ENCODE measurements at regions not wholly inside any gene's neighbourhood (a gene's known extent, or its start where the extent isn't known, plus 50 kb on each side); places are given as distances from the start of the nearest gene placed in this dataset.
"Not testable (repeated sequence)": the region's sequence is repeated elsewhere in the genome, so short reads cannot be mapped to it uniquely, and the experiment has no call there.

- no peak for TF ChIP-seq POLR2A (IDR thresholded peaks at IDR 0.05)
- TF ChIP-seq POLR2AphosphoS5 (IDR thresholded peaks at IDR 0.05; ENCODE audit: insufficient read depth in 1 of 2, low read depth in 1 of 2), result no peak
- TF ChIP-seq, protein P1, sequence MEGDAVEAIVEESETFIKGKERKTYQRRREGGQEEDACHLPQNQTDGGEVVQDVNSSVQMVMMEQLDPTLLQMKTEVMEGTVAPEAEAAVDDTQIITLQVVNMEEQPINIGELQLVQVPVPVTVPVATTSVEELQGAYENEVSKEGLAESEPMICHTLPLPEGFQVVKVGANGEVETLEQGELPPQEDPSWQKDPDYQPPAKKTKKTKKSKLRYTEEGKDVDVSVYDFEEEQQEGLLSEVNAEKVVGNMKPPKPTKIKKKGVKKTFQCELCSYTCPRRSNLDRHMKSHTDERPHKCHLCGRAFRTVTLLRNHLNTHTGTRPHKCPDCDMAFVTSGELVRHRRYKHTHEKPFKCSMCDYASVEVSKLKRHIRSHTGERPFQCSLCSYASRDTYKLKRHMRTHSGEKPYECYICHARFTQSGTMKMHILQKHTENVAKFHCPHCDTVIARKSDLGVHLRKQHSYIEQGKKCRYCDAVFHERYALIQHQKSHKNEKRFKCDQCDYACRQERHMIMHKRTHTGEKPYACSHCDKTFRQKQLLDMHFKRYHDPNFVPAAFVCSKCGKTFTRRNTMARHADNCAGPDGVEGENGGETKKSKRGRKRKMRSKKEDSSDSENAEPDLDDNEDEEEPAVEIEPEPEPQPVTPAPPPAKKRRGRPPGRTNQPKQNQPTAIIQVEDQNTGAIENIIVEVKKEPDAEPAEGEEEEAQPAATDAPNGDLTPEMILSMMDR (IDR thresholded peaks at IDR 0.05), result no peak
- no peak overlapping the region for H3K4me3 ChIP-seq
- intact Hi-C loops (cut with DNase I), result no loop called here
- H3K9me3 ChIP-seq, result no peaks in the 10 kb centered on the region
- H3K27me3 ChIP-seq, result no peaks in the 10 kb centered on the region
- no peak for DNase-seq (ENCODE audit: extremely low spot score in 2 of 2)
- no peaks in the 10 kb centered on the region for H3K4me1 ChIP-seq
- no peak overlapping the region for H3K27ac ChIP-seq
- H3K36me3 ChIP-seq, result no peaks in the 10 kb centered on the region
These were observed 105.3 kb upstream of the PIK3R1 start for GRCh38 chr5:68110264-68110663.

- H3K4me3 ChIP-seq; DNase-seq (ENCODE audit: extremely low spot score in 2 of 2); H3K36me3 ChIP-seq; H3K9me3 ChIP-seq; intact Hi-C loops (cut with DNase I); H3K4me1 ChIP-seq; H3K27ac ChIP-seq; H3K27me3 ChIP-seq: not testable (repeated sequence)
These were observed 111.3 kb upstream of the PIK3R1 start for GRCh38 chr5:68104217-68104616.

- H3K36me3 ChIP-seq; H3K27me3 ChIP-seq; H3K4me1 ChIP-seq; intact Hi-C loops (cut with DNase I); H3K9me3 ChIP-seq; H3K4me3 ChIP-seq; H3K27ac ChIP-seq; DNase-seq (ENCODE audit: extremely low spot score in 2 of 2): not testable (repeated sequence)
These were observed 112.3 kb upstream of the PIK3R1 start for GRCh38 chr5:68103297-68103696.

GRCh38 chr5:68099327-68099726, 116.2 kb upstream of the PIK3R1 start:
- H3K36me3 ChIP-seq, result no peaks in the 10 kb centered on the region
- H3K4me3 ChIP-seq, result no peak overlapping the region
- H3K27me3 ChIP-seq, result no peaks in the 10 kb centered on the region
- H3K4me1 ChIP-seq, result no peaks in the 10 kb centered on the region
- intact Hi-C loops (cut with DNase I), result no loop called here
- H3K27ac ChIP-seq, result no peak overlapping the region
- no peaks in the 10 kb centered on the region for H3K9me3 ChIP-seq
- no peak for TF ChIP-seq POLR2AphosphoS5 (IDR thresholded peaks at IDR 0.05; ENCODE audit: insufficient read depth in 1 of 2, low read depth in 1 of 2)
- TF ChIP-seq, protein P1 (IDR thresholded peaks at IDR 0.05), result no peak
- TF ChIP-seq POLR2A (IDR thresholded peaks at IDR 0.05), result no peak
- no peak for DNase-seq (ENCODE audit: extremely low spot score in 2 of 2)

- no peak for DNase-seq (ENCODE audit: extremely low spot score in 2 of 2)
- Histone ChIP-seq H3K36me3 (no peaks in the 10 kb centered on the region), H3K4me3 (no peak overlapping the region), H3K27me3 (no peaks in the 10 kb centered on the region), H3K4me1 (peaks cover 5% of the 10 kb centered on the region), H3K9me3 (no peaks in the 10 kb centered on the region), H3K27ac (no peak overlapping the region)
- TF ChIP-seq POLR2A (IDR thresholded peaks at IDR 0.05) (no peak), POLR2AphosphoS5 (IDR thresholded peaks at IDR 0.05; ENCODE audit: insufficient read depth in 1 of 2, low read depth in 1 of 2) (no peak)
- TF ChIP-seq, protein P1 (IDR thresholded peaks at IDR 0.05), result no peak
- intact Hi-C loops (cut with DNase I), result no loop called here
These were observed 121.9 kb upstream of the PIK3R1 start for GRCh38 chr5:68093455-68094159.

DNA sequence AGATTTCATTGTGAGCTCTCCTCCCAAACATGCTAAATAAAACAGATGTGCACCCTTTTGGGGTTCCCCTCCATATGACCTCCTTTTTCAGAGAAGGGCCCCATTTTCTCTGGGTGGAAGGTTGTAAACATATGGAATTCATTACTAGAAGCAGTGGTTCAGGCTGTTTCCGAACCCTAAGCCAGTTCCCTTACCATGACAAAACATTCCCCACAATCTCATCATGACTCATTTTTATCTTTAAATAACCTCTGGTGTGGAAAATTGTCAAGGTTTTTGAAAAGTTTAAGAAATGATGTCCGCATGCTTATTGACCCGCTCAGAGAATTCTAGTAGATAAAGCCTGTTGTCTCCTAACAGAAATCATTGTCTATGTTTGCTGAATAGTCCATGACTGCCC, 127.3 kb upstream of the PIK3R1 start:
- no peak overlapping the region for H3K4me3 ChIP-seq
- no peaks in the 10 kb centered on the region for H3K9me3 ChIP-seq
- TF ChIP-seq, protein P1 (IDR thresholded peaks at IDR 0.05), result no peak
- TF ChIP-seq POLR2A (IDR thresholded peaks at IDR 0.05) (no peak), POLR2AphosphoS5 (IDR thresholded peaks at IDR 0.05; ENCODE audit: insufficient read depth in 1 of 2, low read depth in 1 of 2) (no peak)
- DNase-seq (ENCODE audit: extremely low spot score in 2 of 2), result no peak
- H3K27ac ChIP-seq, result no peak overlapping the region
- H3K36me3 ChIP-seq, result no peaks in the 10 kb centered on the region
- intact Hi-C loops (cut with DNase I), result no loop called here
- H3K27me3 ChIP-seq, result no peaks in the 10 kb centered on the region
- H3K4me1 ChIP-seq, result peaks cover 26% of the 10 kb centered on the region

Data from vagina (tissue), 2 donors.